A549 (cell line): ENCODE measurements at regions not wholly inside any gene's neighbourhood (a gene's known extent, or its start where the extent isn't known, plus 50 kb on each side); places are given as distances from the start of the nearest gene placed in this dataset.

Source experiments
- ATAC-seq, 2 experiments: fragments of 200-7000 bp in 1 of 2; fragments of >200 bp in 1 of 2; cut with Nextera tagmentation in 1 of 2; cut with Tn5 transposase in 1 of 2; 3 replicates each; pipeline versions ENCODE4 v1.8.0 to v1.9.1; 2018 to 2020; ENCODE audit warnings: mild to moderate bottlenecking in 1 of 2, moderate library complexity in 1 of 2
- CTCF ChIA-PET: fragments of 300-600 bp; sonication (Branson Sonifier 250); formaldehyde crosslinking; extraction: SDS; loops from one replicate; lab custom pipeline; 2021; ENCODE audit warnings: antibody characterized with exemption, inconsistent platforms; lab: Yijun Ruan, JAX
- POLR2A ChIA-PET: fragments of 350-600 bp; formaldehyde crosslinking; extraction: SDS; loops from one replicate; lab custom pipeline; 2021; ENCODE audit warnings: antibody characterized with exemption, inconsistent platforms; lab: Yijun Ruan, JAX
- DNase-seq, 2 experiments: peaks; one replicate each; pipeline versions ENCODE4 v3.0.0 to v3.0.0-alpha.2; 2011 to 2016; ENCODE audit warnings: low read depth in 1 of 2, low spot score in 1 of 2
- FAIRE-seq: peaks from 2 replicates; lab custom pipeline; 2011; peaks lifted over from hg19 to GRCh38; lab: Jason Lieb, UNC
- H3K27ac ChIP-seq, 2 experiments: fragments of >200 bp; sonication (Bioruptor Twin); formaldehyde crosslinking; 3 replicates each; pipeline ENCODE4 v1.5.1; 2016 to 2017
- H3K4me1 ChIP-seq: fragments of >200 bp; sonication (Bioruptor Twin); formaldehyde crosslinking; 3 replicates; pipeline ENCODE4 v1.6.1; 2016
- H3K4me2 ChIP-seq: fragments of >200 bp; sonication (Bioruptor Twin); formaldehyde crosslinking; 3 replicates; pipeline ENCODE4 v1.6.1; 2016
- H3K4me3 ChIP-seq: fragments of >200 bp; sonication (Bioruptor Twin); formaldehyde crosslinking; 3 replicates; pipeline ENCODE4 v1.5.1; 2016
- H3K9me3 ChIP-seq: fragments of >200 bp; sonication (Bioruptor Twin); formaldehyde crosslinking; 3 replicates; pipeline ENCODE4 v1.6.1; 2016
- BHLHE40 ChIP-seq: IDR thresholded peaks from 2 replicates; pipeline ENCODE4 v1.6.1; 2012; ENCODE audit warnings: low read depth, low read length, inconsistent platforms
- CBX8 ChIP-seq: fragments of 200-600 bp; sonication (generic); IDR thresholded peaks from 2 replicates; pipeline ENCODE4 v1.6.1; 2016
- CHD2 ChIP-seq: fragments of 150-350 bp; IDR thresholded peaks from 2 replicates; pipeline ENCODE4 v1.6.1; 2014; ENCODE audit warnings: low read length; ENCODE audit not compliant: partially characterized antibody
- E2F6 ChIP-seq: IDR thresholded peaks from 2 replicates; pipeline ENCODE4 v1.6.1; 2012; ENCODE audit warnings: low read depth, borderline replicate concordance
- ELK1 ChIP-seq: fragments of 150-350 bp; IDR thresholded peaks from 2 replicates; pipeline ENCODE4 v1.6.1; 2014; ENCODE audit warnings: low read depth, mild to moderate bottlenecking, low read length
- FOXS1 ChIP-seq: fragments of 250-450 bp; sonication (Bioruptor Pico); IDR thresholded peaks from 2 replicates; pipeline ENCODE4 v1.5.0; 2020; ENCODE audit warnings: mild to moderate bottlenecking, moderate library complexity
- GATA3 ChIP-seq: IDR thresholded peaks from 2 replicates; pipeline ENCODE4 v1.6.1; 2012; ENCODE audit warnings: borderline replicate concordance
- HES2 ChIP-seq: fragments of >200 bp; sonication (Bioruptor Twin); formaldehyde crosslinking; IDR thresholded peaks from 2 replicates; pipeline ENCODE4 v1.6.1; 2016
- HEYL ChIP-seq: fragments of 250-450 bp; sonication (Bioruptor Pico); IDR thresholded peaks from 2 replicates; pipeline ENCODE4 v1.8.0; 2021; ENCODE audit warnings: mild to moderate bottlenecking, moderate library complexity
- HOXA7 ChIP-seq: fragments of 250-450 bp; sonication (Bioruptor Pico); IDR thresholded peaks from 2 replicates; pipeline ENCODE4 v1.5.0; 2020; ENCODE audit warnings: mild to moderate bottlenecking, moderate library complexity
- HOXB13 ChIP-seq: fragments of 250-450 bp; sonication (Bioruptor Pico); IDR thresholded peaks from 2 replicates; pipeline ENCODE4 v1.5.0; 2020; ENCODE audit warnings: low read depth, mild to moderate bottlenecking, moderate library complexity
- JUN ChIP-seq, 2 experiments: fragments of >200 bp; sonication (Bioruptor Twin); formaldehyde crosslinking; IDR thresholded peaks; 2 replicates in 1 of 2; 3 replicates in 1 of 2; pipeline ENCODE4 v1.6.1; 2016 to 2017
- JUNB ChIP-seq: fragments of >200 bp; sonication (Bioruptor Twin); formaldehyde crosslinking; IDR thresholded peaks from 2 replicates; pipeline ENCODE4 v1.6.1; 2016
- KDM5A ChIP-seq: fragments of 200-600 bp; sonication (generic); IDR thresholded peaks from 2 replicates; pipeline ENCODE4 v1.6.1; 2016; ENCODE audit warnings: antibody characterized with exemption, mild to moderate bottlenecking
- MAFK ChIP-seq: fragments of 450-650 bp; IDR thresholded peaks from 2 replicates; pipeline ENCODE4 v1.6.1; 2014; ENCODE audit not compliant: partially characterized antibody
- MYC ChIP-seq: IDR thresholded peaks from 2 replicates; pipeline ENCODE4 v1.6.1; 2012; ENCODE audit warnings: mild to moderate bottlenecking, inconsistent platforms, low read length, improper control_type of control experiment, borderline replicate concordance
- NPAS2 ChIP-seq: fragments of 250-450 bp; sonication (Bioruptor Pico); IDR thresholded peaks from 2 replicates; pipeline ENCODE4 v1.8.0; 2022; ENCODE audit warnings: mild to moderate bottlenecking, moderate library complexity, borderline replicate concordance
- PHF8 ChIP-seq: fragments of 200-600 bp; sonication (generic); IDR thresholded peaks from 2 replicates; pipeline ENCODE4 v1.6.1; 2016; ENCODE audit warnings: low read depth, mild to moderate bottlenecking, antibody characterized with exemption, moderate library complexity, borderline replicate concordance
- RAD21 ChIP-seq, 2 experiments: fragments of >200 bp in 1 of 2; sonication (Bioruptor Twin) in 1 of 2; formaldehyde crosslinking in 1 of 2; IDR thresholded peaks in 1 of 2; conservative IDR thresholded peaks in 1 of 2; 2 replicates in 1 of 2; 3 replicates in 1 of 2; pipeline ENCODE4 v1.6.1; 2012 to 2018; ENCODE audit warnings: inconsistent platforms in 1 of 2
- REST ChIP-seq: fragments of 200-600 bp; sonication (generic); IDR thresholded peaks from 2 replicates; pipeline ENCODE4 v1.6.1; 2016; ENCODE audit warnings: antibody characterized with exemption, mild to moderate bottlenecking, moderate library complexity
- RFX5 ChIP-seq: fragments of 450-650 bp; IDR thresholded peaks from 2 replicates; pipeline ENCODE4 v1.7.1; 2014; ENCODE audit warnings: antibody characterized with exemption, mild to moderate bottlenecking, moderate library complexity
- SREBF2 ChIP-seq: fragments of 450-650 bp; IDR thresholded peaks from 2 replicates; pipeline ENCODE4 v1.6.1; 2014; ENCODE audit warnings: mild to moderate bottlenecking, moderate library complexity
- TFCP2L1 ChIP-seq: fragments of 250-450 bp; sonication (Bioruptor Pico); IDR thresholded peaks from 2 replicates; pipeline ENCODE4 v1.5.0; 2021; ENCODE audit warnings: mild to moderate bottlenecking
- ZC3H11A ChIP-seq: fragments of 450-650 bp; IDR thresholded peaks from 2 replicates; pipeline ENCODE4 v1.6.1; 2014; ENCODE audit warnings: antibody characterized with exemption, mild to moderate bottlenecking
- ZFP36 ChIP-seq: fragments of 450-650 bp; IDR thresholded peaks from 2 replicates; pipeline ENCODE4 v1.6.1; 2014; ENCODE audit warnings: borderline replicate concordance; ENCODE audit not compliant: partially characterized antibody
- WGBS: methylation state at CpG from one replicate; pipeline ENCODE4 v1.1.6; 2017; ENCODE audit errors: missing lambda C conversion rate; 5-methylcytosine and 5-hydroxymethylcytosine counted together
- TF ChIP-seq, protein P1 (sequence below): IDR thresholded peaks from 2 replicates; pipeline ENCODE4 v1.6.1; 2012
- TF ChIP-seq, protein P2 (sequence below): IDR thresholded peaks from 2 replicates; pipeline ENCODE4 v1.6.1; 2012

GRCh38 chr3:109903100-109903499 lies 565.8 kb upstream of the DPPA4 start:
- WGBS = 74% methylated on average over 2 of the region's 2 CpGs
- no peak for ATAC-seq
- no peak overlapping the region for H3K27ac ChIP-seq
- no peak for DNase-seq
- POLR2A ChIA-PET = no interaction called here
- H3K4me2 ChIP-seq = no peak overlapping the region
- no peaks in the 10 kb centered on the region for H3K4me1 ChIP-seq
- peaks cover 9% of the 10 kb centered on the region; the same call in 1 of the 3 replicates for H3K9me3 ChIP-seq
- no peak overlapping the region for H3K4me3 ChIP-seq
- no peak for TF ChIP-seq FOXS1 (CRISPR knock-in tag)
- TF ChIP-seq HEYL = no peak
- no peak for TF ChIP-seq TFCP2L1 (CRISPR knock-in tag)
- no peak for TF ChIP-seq HOXA7 (CRISPR knock-in tag)
- TF ChIP-seq E2F6 = no peak
- TF ChIP-seq SREBF2 = no peak
- TF ChIP-seq JUNB = no peak
- no peak for TF ChIP-seq MAFK
- no peak for TF ChIP-seq ZFP36
- no peak for TF ChIP-seq PHF8
- no peak for TF ChIP-seq CHD2
- no peak for TF ChIP-seq JUN (IDR thresholded peaks at IDR 0.05)
- TF ChIP-seq, all 56 proteins: peak for 0
- CTCF ChIA-PET = interaction anchor here (0.6 kb wide), 1 partner anchor 1813 kb away, joined by 3 read pairs; no protein-coding TSS in a partner anchor
- FAIRE-seq = no peak

- ATAC-seq = no peak
- DNase-seq = no peak
- CTCF ChIA-PET = no interaction called here
- H3K27ac ChIP-seq = no peak overlapping the region
- no peak overlapping the region for H3K4me2 ChIP-seq
- no peaks in the 10 kb centered on the region for H3K4me1 ChIP-seq
- no peak overlapping the region for H3K4me3 ChIP-seq
- POLR2A ChIA-PET = no interaction called here
- 0 out of 3 replicates have a peak, but pooled peaks cover 4% of the 10 kb centered on the region for H3K9me3 ChIP-seq
- no peak for FAIRE-seq
- TF ChIP-seq HES2 = no peak
- TF ChIP-seq SREBF2 = no peak
- no peak for TF ChIP-seq RAD21 (conservative IDR thresholded peaks at IDR 0.05 in 1 of 2, IDR thresholded peaks at IDR 0.05 in 1 of 2)
- TF ChIP-seq CBX8 = no peak
- no peak for TF ChIP-seq ZFP36
- TF ChIP-seq, protein P1, sequence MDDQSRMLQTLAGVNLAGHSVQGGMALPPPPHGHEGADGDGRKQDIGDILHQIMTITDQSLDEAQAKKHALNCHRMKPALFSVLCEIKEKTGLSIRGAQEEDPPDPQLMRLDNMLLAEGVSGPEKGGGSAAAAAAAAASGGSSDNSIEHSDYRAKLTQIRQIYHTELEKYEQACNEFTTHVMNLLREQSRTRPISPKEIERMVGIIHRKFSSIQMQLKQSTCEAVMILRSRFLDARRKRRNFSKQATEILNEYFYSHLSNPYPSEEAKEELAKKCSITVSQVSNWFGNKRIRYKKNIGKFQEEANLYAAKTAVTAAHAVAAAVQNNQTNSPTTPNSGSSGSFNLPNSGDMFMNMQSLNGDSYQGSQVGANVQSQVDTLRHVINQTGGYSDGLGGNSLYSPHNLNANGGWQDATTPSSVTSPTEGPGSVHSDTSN = no peak
- TF ChIP-seq REST = no peak
- WGBS = 59% methylated on average over 4 of the region's 6 CpGs
Observed at GRCh38 chr3:109910772-109911171, 573.4 kb upstream of the DPPA4 start.

DNA sequence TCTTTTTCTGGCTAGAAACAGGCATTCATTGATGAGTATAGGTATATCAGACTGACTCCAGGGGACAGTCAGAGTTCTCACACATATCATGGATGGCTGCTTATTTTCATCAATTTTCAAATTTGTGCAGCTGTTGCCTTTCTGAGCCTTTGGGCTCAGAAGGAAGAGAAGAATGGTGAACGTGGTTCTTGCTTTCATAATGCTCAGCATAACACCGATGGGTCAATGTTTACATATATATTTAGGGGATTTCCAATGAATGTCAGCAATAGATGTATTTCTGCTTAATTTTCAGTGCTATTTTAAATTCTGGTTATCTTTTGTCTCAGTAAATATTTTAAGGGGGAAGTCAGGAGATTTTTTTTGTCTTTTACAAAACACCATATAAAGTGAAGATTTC lies 581.4 kb upstream of the DPPA4 start:
- no peak for ATAC-seq
- Histone ChIP-seq H3K9me3 (no peaks in the 10 kb centered on the region), H3K4me1 (peaks cover 19% of the 10 kb centered on the region; the same call in 2 of the 3 replicates), H3K4me3 (no peak overlapping the region), H3K4me2 (0 out of 3 replicates have a peak overlapping the region, but pooled peaks have one; percentile 6), H3K27ac (0 out of 6 replicates have a peak overlapping the region, but pooled peaks of 1 of the 2 experiments have one; percentile 25)
- no peak for FAIRE-seq
- WGBS = 8% methylated on average over 2 of the region's 2 CpGs
- no peak for DNase-seq
- ChIA-PET CTCF (no interaction called here), POLR2A (no interaction called here)
- TF ChIP-seq KDM5A = no peak
- no peak for TF ChIP-seq GATA3
- no peak for TF ChIP-seq HOXB13
- TF ChIP-seq ZC3H11A = no peak
- TF ChIP-seq TFCP2L1 (CRISPR knock-in tag) = no peak
- no peak for TF ChIP-seq NPAS2 (CRISPR knock-in tag)
- TF ChIP-seq, protein P1 = no peak
- TF ChIP-seq JUN (IDR thresholded peaks at IDR 0.05) = no peak
- no peak for TF ChIP-seq RFX5
- TF ChIP-seq, protein P2, sequence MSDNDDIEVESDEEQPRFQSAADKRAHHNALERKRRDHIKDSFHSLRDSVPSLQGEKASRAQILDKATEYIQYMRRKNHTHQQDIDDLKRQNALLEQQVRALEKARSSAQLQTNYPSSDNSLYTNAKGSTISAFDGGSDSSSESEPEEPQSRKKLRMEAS = no peak
- no peak for TF ChIP-seq BHLHE40
- TF ChIP-seq ELK1 = no peak
- TF ChIP-seq MYC = no peak
